HG03097 (cell line): ENCODE measurements at regions not wholly inside any gene's neighbourhood (a gene's known extent, or its start where the extent isn't known, plus 50 kb on each side); places are given as distances from the start of the nearest gene placed in this dataset.

Source experiments
- ATAC-seq: cut with Tn5 transposase; IDR thresholded peaks from one replicate; pipeline ENCODE4 v1.9.1; 2021; ENCODE audit not compliant: unreplicated experiment, low FRiP score

- ATAC-seq = no peak
Measured at GRCh38 chr11:95520369-95521132, 269.0 kb downstream of the FAM76B start.

DNA sequence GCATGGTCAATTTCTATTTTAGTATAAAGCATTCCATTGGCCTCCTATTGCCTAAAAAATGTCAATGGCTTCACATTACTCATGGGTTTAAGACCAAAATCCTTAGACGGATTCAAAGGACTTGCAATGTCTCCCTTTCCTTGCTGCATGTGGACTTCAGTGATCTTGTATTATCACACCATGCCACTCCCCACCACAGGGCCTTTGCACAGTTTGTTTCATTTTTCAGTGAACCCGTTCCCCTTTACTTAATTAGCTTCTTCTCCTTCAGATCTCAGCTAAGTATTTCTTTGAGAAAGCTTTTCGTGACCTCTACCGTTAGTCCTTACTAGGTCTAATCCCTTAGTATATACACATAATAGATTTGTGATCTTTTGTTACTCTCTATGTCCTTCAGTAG lies 269.7 kb downstream of the FAM76B start:
- no peak for ATAC-seq

GRCh38 chr11:95517453-95517852 lies 272.1 kb downstream of the FAM76B start:
- ATAC-seq = no peak

DNA sequence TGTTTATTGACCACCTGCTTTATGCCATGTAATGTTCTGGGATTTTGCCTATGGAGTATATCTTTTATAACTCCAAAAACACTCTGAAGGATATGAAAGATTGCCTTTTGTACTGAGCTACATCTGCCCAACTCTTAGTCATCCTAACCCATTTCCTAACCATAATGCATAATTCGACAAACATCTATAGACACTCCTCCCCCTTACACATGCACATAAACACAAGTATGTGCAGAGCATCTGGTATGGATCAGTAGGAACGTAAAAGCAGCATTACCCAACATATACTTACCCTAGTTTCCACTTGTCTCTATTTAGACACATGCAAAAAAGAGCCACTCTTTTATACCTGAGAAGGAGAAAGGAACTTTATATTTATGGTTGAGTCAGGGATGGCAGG lies 272.8 kb downstream of the FAM76B start:
- no peak for ATAC-seq

DNA sequence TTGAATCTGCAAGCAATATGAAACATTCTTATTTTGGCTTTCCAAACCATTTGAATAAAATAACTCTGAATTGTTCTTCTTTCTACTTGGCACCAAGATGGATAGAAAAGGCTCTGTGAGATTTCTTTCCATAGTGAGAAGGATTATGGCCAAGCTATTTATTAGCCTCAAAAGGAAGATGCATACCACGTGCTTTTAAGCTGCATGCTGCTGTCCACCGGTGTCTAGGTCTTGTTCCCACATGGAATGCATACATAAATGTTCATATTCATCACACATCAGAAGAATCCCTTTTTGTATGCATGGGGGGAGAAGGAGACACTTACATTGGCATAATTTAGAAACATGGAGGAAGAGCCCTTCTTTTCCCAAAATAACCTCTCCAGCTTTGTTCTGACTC lies 273.4 kb downstream of the FAM76B start:
- ATAC-seq = no peak

DNA sequence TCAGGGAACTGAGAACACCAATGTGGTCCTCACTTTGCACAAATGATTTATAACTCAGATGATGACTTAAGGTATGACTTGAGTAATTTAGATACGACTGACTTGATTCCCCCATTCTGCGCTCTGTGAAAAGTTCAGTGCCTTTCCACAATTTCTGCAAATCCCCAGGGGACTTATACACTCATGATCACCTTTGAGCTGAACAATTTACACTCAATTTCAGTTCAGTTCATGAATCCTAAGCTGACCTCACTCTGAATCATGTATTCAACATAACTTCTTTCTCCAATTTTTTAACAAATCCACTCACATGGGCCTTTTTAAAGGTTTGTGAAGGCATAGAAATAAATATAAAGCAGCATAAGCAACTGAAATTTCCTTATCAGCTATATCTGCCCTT lies 274.2 kb downstream of the FAM76B start:
- ATAC-seq = no peak

GRCh38 chr11:95514416-95515110 lies 275.0 kb downstream of the FAM76B start:
- ATAC-seq = no peak

DNA sequence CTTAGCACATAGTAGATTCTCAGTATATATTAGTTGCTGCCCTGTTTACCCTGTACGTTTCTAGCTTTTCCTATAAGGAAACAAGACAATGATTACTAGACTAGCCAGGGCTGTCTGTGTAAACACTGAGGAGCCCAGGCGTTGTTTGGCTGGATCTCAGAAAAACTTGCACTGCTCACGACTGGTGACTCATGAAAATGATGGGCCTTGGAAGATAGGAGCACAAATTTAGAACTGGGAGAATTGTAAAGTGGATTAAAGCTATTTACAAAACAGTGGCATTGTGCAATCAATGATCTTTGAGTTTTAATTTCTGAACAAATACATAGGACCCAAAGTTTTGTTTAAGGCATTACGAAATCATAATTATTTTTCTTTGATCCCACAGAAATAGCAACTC lies 276.9 kb downstream of the FAM76B start:
- ATAC-seq = no peak

DNA sequence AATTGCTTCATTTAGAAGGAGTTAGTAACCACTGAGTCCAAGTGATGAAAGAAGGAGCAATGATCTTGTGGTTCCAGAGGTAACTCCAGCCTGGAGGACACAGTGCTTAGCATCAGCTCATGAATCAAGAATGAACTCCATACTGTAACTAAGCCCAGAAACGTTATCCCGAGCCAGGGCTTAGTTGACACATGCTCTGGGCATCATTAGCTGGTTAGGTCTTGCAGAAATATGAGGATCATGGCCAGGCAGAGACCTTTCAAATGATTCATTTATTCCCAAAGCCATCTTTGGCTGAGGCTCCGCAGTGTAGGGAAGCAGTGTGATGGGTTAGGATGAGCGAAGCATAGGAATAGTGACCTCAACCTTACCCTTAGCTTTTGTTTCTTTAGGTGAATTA lies 277.4 kb downstream of the FAM76B start:
- no peak for ATAC-seq

GRCh38 chr11:95508219-95508890 lies 277.4 kb upstream of the SESN3 start:
- no peak for ATAC-seq

GRCh38 chr11:95507794-95508193 lies 276.8 kb upstream of the SESN3 start:
- ATAC-seq = no peak

GRCh38 chr11:95506777-95507176 lies 275.8 kb upstream of the SESN3 start:
- ATAC-seq = no peak

GRCh38 chr11:95505927-95506426 lies 275.0 kb upstream of the SESN3 start:
- no peak for ATAC-seq

DNA sequence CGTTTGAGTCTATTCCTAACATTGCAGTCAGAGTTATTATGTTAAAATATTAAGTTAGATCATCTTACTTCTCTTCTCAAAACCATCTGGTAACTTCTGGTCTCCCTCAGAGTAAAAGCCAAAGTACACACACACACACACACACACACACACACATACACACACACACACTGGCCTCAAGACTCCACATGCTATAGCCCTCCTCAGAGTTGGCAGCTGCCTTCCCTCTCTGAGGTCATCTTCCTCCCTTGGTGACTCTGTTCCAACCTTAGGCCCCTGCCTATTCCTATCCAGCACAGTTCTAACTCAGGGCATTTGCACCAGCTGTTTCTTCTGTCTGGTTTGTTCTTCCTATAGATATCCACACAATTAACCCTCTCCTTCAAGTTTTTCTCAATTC lies 272.0 kb upstream of the SESN3 start:
- no peak for ATAC-seq

- ATAC-seq = no peak
Measured at GRCh38 chr11:95502522-95502921, 271.5 kb upstream of the SESN3 start.

DNA sequence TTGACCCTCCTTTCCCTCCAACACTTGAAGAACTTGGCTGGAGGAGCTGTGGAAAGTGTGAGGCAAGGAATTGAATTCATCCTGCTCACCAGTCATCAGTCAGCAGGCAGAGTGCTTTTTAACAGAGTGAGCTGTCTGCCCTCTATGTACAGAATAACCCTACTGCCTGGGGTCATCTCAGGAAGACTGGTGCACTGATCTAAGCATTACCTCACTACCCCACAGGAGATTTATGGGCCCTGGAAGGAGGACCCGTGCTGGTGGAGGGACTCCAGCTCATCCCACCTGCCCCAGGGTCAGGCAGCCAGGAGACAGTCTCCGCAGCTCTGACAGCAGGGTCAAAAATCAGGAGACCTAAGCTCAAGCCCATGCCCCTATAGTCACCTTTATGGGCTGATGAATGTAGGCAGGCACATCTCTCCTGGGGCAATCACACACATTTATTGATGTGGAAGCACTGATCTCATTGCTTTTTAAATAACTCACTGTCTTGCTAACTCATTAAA lies 270.8 kb upstream of the SESN3 start:
- ATAC-seq = no peak

GRCh38 chr11:95500466-95500865 lies 269.5 kb upstream of the SESN3 start:
- no peak for ATAC-seq

GRCh38 chr11:95499516-95500135 lies 268.6 kb upstream of the SESN3 start:
- ATAC-seq = no peak

DNA sequence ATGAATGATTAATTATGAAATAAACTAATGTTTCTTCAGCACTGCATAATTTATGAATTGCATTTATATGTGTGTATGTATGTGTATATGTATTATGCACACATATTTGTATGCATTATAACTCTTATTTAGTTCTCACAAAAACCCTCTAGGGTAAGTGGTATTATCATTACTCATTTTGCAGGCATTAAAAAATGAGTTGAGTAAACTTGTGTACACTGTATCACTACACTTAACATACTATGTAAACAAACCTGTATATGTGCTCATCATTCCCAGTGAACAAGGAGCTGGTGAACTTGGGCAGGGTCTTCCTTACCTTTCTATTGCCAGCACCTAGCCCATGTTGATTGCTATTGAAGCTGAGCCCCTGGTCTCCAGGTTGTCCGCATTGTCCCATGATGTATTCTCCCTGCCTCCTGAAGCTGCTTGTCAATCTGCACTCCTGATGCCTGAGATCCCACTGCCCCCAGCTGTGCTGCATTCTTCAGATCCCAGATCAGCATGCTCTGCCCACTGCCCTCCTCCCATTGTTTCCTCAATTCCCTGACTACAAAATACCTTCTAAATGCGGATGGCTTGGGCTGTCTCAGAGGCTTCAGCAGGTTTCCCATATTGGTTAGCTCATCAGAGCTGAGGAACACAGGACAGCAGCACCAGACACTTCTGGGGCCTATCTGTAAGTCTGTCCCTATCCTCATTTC lies 267.9 kb upstream of the SESN3 start:
- no peak for ATAC-seq

GRCh38 chr11:95496901-95497300 lies 265.9 kb upstream of the SESN3 start:
- ATAC-seq = no peak
